ENCODE measurements at regions not wholly inside any gene's neighbourhood (a gene's known extent, or its start where the extent isn't known, plus 50 kb on each side); places are given as distances from the start of the nearest gene placed in this dataset.
A peak's percentile ranks its signal among the peaks of the same experiment; 100 is the strongest.
"Not testable (repeated sequence)": the region's sequence is repeated elsewhere in the genome, so short reads cannot be mapped to it uniquely, and the experiment has no call there.

DNA sequence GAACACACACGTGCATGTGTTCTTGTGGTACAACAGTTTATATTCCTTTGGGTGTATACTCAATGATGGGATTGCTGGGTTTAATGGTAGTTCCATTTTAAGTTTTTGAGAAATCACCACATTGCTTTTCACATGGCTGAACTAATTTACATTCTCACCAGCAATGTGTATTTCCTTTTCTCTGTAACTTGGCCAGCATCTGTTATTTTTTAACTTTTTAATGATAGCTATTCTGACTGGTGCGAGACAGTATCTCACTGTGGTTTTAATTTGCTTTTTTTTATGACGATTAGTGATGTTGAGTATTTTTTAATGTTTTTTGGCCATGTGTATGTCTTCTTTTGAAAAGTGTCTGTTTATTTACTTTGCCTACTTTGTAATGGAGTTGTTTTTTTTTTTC, 256.6 kb downstream of the ZWINT start:
- no peak for DNase-seq

DNA sequence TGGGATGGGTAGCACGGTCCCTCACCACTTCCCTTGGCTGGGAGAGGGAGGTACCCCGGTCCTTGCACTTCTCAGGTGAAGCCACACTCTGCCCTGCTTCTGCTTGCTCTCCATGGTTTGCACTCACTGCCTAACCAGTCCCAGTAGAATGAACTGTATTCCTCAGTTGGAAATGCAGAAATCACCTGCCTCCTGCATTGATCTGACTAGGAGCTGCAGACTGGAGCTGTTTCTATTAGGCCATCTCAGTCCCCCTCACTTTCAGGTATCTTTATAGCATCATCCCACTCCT, 264.9 kb downstream of the ZWINT start:
- no peak for DNase-seq

DNA sequence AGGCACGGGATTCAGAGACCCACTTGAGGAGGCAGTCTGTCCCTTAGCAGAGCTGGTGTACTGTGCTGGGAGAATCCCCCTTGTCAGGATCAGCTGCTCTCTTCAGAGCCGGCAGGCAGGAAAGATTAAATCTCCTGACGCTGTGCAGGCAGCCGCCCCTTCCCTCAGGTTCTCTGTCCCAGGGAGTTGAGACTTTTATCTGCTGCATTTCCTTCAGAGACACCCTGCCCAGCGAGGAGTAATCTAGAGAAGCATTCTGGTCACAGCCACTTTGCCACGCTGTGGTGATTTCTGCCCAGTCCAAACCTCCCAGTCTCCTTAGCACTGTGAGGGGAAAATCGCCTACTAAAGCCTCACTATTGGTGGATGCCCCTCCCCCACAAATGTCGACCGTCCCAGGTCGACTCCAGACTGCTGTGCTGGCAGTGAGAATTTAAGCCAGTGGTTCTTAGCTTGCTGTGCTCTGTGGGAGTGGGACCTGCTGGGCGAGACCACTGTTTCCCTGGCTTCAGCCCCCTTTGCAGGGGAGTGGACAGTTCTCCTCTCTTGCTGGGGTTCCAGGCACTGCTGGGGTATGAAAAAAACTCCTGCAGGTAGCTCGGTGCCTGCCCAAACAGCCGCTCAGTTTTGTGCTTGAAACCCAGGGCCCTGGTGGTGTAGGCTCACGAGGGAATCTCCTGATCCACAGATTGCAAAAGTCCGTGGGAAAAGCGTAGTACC, 265.4 kb downstream of the ZWINT start:
- no peak for DNase-seq

DNA sequence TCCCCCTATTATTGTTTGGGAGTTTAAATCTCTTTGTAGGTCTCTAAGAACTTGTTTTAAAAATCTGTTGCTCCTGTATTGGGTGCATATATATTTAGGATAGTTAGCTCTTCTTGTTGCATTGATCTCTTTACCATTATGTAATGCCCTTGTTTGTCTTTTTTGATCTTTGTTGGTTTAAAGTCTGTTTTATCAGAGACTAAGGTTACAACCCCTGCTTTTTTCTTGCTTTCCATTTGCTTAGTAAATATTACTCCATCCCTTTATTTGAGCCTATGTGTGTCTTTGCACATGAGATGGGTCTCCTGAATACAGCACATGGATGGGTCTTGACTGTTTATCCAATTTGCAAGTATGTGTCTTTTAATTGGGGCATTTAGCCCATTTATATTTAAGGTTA, 267.4 kb downstream of the ZWINT start:
- DNase-seq, result not testable (repeated sequence)

DNA sequence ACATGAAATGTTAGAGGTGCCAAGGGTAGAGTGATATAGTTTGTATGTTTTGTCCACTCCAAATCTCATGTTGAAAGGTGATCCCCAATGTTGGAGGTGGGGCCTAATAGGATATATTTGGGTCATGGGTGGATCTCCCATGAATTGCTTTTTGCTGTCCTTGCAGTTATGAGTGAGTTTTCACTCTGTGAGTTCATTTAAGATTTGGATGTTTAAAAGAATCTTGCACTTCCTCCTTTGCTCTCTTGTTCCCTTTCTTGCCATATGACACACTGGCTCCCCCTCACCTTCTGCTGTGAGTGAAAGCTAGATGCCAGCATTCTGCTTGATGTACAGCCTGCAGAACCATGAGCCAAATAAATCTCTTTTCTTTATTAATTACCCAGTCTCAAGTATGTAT, 269.2 kb downstream of the ZWINT start:
- no peak for DNase-seq

DNA sequence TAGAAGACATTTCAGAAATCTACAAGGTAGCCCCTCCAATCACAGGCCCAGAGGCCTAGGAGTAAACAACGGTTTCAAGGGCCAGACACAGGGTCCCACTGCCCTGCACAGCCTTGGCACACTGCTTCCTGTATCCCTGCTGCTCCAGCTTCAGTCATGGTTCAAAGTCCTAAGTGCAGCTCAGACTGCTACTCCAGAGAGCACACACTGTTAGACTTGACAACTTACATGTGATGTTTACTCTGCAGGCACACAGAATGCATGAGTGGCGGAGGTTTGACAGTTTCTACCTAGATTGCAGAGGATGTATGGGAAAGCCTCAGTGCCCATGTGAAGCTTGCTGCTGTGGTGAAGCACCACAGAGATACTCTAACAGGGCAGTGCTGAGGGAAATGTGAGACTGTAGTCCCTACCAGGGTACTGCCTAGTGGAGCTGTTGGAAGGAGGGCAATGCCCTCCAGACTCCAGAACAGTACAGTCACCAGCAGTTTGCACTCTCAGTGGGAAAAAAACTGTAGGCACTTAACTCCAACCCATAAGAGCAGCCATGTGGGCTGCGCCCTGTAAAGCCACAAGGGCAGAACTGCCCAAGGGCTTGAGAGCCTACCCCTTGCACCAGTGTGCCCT, 270.0 kb downstream of the ZWINT start:
- peak; percentile 38 for DNase-seq

DNA sequence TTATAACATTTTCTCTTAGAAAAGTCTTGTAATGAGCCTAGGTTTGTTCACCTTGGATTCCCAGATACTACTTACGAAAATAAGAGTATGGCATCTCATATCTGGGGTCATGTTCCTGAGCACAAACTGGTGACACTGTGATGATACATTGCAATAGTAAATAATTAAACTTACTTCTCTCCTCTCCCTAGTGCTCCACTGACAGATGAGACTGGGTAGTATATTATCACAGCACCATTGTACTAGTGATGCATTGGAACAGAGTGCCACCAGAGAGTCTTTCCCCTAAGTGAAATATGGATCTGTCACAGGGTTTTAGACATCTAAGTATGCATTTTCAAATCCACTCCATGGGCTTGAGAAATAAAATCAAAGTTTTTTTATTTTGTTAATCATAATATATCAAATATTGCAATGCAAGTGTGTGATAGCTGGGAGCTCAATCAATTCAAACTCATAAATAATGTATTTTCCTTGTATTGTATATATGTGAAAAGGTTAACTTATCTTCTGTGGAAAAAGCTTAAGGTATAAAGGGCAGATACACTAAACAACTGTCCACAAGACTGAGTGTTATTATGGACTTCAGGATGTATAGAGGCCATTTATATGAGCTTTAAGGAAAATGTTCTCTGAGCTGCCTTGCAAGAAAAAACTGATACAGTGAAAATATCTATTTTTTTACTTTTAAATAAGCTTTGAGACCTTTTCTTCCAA, 275.5 kb downstream of the ZWINT start:
- no peak for DNase-seq

DNA sequence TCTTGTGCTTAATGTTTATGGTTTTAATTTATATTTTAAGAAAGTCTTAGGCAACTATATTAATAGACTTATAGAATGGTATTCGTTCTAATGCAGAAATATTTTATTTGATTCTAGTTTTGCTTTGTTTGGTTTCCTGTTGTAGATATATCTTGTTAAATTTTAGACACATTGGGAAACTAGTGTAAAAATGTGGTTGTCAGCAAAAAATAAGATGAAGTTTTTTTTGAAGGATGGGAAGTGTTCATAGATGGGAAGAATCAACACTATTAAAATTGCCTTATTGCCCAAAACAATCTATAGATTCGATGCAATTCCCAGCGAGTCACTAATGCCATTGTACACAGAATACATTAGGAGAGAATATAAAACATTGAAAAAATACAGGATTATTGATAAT, 278.9 kb downstream of the ZWINT start:
- no peak for DNase-seq

DNA sequence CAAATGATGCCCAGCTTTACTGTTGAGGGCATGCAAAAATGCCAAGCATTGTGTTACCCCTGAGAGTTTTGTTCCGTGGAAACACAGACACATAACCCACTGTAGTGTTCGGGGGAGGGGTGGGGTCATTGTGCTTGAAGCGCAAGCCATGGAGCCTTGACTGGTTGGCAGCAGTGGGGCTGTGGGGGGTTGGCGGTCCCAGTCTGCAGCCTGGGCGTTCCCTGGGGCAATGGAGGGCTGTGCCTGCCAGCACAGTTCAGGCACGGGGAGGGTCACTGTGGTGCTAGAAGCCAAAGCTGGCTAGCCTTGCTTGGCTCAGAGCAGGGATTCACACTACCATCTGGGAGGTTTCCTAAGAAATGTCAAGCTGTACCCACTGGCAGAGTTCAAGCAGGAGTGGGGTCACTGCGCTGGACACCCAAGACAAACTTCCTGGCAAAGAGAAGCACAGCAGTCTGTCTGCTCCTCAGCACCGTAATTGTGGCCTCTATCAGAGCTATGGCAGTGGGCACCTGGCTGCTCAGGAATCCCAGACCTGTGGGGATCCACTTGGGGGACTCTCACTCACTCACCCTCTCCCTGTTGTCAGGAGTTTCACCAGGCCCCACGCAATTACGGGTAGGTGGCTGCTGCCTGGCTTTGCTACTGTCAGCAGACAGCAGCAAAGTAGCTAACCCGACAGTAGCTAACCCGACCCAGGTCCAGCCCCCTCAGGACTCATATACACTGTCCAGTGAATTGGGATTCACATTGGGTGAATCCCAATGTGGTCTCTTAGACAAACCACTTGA, 292.4 kb downstream of the ZWINT start:
- DNase-seq, result no peak

DNA sequence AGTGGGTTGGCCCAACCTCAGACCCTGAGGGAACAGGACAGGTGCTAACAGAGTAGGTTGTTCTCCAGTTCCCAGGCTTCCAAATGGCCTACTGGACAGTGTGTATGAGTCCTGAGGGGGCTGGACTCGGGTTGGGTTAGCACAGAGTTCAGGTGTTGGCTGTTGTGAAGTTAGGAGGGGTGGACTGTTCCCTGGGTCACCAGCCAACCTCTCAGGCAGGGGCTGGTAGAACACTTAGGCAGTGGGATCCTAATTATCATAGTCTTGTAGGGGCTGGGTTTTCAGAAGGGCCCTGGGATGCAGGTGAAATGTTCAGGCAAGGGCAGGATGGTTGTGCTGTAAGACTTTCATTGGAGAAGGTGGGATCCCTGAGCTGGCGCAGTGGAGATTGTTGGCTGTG, 293.0 kb downstream of the ZWINT start:
- DNase-seq, result no peak

DNA sequence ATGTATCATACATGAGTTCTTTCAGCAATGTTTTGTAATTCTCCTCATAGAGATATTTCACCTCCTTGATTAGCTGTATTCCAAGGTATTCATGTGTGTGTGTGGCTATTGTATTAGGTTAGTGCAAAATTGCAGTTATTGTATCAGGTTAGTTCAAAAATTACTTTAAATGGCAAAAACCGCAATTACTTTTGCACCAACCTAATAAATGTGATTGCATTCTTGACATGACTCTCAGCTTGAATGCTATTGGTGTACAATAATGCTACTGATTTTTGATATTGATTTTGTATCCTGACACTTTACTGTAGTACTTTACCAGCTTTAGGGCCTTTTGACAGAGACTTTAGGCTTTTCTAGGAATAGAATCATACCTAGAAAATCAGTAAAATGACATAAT, 297.4 kb downstream of the ZWINT start:
- no peak for DNase-seq

DNA sequence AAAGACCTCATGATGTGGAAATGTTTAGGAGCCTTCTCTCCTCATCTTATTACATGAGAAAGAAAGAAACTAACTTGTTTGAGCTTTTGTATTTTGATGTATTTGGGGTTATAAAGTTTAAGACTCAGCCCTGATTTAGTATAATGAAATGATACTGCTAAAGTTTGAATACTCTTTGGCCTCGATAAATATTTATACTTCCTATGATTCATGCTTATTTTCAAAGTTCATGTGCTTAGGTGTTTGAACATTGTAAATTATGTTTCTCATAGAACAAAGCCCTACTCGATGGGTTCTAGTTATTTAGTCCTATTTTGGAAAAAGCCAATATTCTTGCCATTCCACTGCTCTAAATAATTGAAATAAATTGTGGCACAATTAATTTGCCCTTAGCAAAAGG, 303.2 kb downstream of the ZWINT start:
- DNase-seq, result no peak

DNA sequence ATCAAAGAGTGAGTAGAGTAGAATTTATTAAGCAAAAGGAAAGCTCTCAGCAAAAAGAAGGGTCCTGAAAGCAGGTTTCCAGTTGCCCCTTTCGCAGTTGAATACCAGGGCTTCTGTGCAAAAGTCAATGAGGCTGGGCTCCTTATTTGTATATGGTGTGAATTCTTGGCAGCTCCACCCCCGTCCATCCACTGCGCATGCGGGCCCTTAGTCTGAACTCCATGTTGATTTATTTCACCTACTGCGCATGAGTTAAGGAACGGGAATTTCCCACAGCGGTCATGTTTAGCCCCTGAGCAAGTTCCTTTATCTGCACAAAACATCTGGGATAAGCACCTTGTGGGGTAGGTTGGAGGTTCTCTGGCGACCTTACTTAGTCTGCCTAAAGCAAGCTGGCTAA, 325.6 kb downstream of the ZWINT start:
- DNase-seq, result no peak

DNA sequence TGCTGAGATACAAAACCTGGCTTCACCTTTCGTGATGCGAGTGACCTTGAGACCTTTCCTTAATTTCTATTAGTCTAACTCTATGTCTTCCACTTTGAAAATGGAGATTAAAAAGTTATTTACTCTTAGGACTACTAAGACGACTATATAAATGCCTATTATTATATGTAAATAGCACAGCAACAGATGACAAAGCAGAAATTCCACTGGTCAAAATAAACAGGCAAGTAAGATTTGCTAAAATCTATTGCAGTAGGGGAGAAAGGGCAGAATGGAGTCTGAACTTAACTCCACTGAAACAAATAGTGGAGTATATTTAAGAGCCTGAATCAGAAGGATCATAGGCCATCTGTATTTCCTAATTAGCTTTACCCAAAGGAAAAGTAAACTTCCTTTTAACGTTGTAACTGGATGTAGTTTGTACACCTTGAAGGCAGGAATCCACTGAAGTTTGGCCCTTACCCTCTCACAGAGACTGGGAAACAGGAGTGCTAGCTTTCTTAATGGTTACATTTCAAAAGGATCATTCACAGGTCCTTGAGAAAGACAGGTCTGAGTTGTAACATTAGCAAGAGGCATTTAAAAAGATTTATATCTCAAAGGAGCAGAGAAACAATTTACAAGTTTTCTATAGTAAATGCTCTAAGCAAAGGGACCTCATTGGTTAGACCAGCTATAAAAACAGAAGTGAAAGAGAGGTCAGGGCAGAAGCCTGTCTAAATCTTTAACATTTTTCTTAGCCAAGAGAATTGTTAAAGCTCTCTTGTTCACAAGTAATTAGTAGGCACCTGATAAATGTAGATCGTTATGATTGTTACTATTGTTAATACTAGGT, 332.5 kb downstream of the ZWINT start:
- DNase-seq, result no peak

DNA sequence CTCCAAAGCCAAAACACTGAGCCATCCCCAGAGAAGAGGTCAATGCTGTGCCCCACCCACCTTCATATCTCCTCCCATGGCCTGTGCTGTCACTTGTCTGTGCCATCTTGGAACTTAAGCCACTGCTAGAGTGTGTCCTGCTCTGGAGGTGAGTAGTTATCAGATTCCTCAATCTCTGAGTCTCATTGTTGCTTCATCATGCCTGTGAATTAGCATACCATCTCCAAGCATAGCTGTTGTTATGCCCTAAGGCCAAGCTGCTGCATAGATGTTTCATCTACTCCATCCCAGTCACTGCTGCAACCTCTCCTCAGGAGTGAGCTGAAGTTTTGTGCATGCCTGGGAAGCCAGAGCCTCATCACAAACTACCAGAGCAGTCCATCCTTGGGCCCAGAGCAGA, 349.0 kb downstream of the ZWINT start:
- no peak for DNase-seq

DNA sequence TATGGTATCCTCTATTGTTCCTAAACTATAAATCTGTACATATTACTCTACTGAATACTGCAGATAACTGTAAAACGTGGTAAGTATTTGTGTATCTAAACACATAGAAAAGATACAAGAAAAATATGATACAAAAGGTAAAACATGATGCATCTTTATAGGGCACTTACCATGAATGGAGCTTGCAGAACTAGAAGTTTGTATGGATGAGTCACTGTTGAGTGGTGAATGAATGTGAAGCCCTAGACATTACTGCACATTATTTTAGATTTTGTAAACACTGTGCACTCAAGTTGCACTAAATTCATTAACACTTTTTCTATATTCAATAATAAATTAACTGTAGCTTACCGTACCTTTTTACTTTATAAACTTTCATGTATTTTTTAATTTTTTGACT, 357.5 kb downstream of the ZWINT start:
- DNase-seq, result peak; percentile 6

DNA sequence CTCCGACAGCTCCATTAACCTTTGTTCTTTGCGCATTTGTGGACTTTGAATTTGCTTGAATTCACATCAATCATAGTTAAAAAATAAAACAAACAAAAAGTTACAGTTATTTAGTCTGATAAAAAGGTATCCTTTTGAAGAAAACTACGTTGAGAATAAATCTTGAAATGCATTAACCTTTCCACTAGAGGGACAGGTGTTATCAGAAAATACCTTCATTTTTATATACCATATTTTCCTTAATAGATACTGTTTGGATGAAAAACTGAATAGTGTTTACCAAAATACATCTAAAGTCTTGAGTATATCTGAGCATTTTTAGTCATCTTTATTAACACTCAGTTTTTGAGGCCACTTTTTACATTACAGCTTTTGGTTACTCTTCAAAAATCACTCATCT, 371.9 kb downstream of the ZWINT start:
- peak; percentile 13 for DNase-seq

DNA sequence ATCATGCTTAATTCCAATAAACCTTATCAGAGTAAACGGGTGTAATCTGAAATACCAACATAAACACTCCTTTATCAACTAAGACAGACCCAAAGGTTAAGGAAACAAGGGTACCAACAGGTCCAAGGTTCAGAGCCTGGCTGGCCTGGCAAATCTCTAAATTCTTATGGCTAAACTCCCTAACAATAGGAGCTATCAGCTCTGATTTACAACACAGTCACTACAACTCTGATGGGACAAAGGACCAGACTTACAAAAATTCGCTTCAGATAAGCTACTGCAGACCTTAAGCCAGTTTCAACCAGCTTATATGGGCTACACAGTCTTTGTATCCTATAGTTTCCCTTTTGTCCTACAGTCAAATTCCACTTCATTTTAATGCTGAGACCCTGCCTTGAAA, 381.9 kb downstream of the ZWINT start:
- DNase-seq, result no peak

DNA sequence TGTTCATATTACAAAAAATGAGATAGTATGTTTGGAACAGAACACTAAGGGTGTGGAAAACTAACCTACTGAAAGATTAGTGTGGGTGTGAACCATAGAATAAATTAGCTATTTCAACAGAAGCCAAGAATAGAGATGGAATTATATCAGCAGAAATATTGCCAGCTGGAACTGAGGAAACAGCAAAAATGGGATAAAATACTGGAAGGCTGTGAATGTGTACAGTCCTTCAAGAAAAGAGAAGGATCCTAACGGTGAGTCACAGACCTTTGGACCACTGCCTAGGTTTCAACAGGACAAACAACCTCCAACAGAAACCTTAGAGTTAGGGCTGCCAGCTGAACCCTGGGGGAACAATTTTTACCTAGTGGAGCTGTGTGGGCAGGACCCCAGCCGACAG, 395.0 kb downstream of the ZWINT start:
- no peak for DNase-seq

DNA sequence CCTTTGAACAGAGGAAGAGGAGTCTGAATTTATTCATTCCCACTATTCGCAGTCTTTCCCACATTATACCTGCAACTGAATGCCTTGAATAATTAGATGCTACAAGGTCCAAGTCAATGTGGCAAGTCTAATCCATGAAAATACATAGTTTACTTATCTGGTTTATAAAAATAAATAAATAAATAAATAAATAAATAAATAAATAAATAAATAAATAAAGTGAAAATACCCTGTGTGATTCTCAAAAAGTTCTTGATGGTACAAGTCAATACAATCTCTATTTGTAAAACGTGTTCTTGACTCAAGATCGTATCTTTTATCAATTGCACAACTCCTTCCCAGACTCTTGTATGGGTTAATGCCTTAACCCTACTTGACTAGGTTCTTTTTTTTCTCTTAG, 417.7 kb downstream of the ZWINT start:
- DNase-seq, result no peak

DNA sequence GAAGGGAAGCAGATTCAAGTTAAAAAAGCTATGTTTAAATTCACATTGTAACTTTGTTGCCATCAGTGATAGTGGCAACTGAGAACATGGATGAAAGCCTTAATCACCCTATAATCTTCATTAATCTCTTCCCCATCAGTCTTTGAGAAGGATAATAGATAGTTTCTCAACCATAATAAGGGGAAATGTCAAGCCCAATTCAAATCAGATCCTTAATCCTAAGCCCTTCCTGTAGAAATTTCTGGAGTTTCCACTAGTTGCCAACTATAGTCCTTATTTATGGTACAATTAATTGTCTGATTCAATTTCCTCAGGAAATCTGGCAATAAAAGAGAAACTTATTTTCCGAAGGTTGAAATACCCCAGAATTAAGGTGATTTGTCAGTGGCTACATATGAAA, 431.8 kb downstream of the ZWINT start:
- DNase-seq, result no peak

DNA sequence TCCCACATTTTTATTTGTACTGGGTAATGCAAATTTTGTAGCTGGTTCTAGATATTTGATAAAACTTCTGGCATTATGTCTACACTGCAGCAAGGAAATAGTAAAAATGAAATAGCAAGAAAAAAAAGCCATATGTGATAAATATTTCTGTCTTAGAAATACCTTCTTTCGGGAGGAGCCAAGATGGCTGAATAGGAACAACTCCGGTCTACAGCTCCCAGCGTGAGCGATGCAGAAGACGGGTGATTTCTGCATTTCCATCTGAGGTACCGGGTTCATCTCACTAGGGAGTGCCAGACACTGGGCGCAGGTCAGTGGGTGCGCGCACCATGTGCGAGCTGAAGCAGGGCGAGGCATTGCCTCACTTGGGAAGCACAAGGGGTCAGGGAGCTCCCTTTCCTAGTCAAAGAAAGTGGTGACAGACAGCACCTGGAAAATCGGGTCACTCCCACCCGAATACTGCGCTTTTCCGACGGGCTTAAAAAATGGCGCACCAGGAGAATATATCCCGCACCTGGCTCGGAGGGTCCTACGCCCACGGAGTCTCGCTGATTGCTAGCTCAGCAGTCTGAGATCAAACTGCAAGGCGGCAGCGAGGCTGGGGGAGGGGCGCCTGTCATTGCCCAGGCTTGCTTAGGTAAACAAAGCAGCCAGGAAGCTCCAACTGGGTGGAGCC, 461.4 kb downstream of the ZWINT start:
- peak; percentile 53 for DNase-seq

All from DMS53 (cell line).